ENCODE measurements at regions not wholly inside any gene's neighbourhood (a gene's known extent, or its start where the extent isn't known, plus 50 kb on each side); places are given as distances from the start of the nearest gene placed in this dataset.

DNA sequence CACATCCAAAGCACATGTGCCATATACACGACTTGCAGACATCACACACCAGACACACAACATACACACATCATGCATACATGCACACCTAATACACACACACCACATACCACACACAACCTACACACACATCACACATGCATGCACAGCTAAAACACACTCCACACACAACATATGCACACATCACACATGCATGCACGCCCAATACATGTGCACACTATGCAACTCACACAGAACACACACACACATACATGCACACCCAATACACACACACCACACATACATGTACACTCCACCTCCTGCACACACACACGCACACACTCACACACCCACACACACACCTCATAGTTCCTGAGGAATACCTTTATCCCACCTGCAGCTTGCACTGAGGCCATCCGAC lies 436.0 kb downstream of the MIAT start:
- TF ChIP-seq CTCF (IDR thresholded peaks at IDR 0.05) (no peak), POLR2A (IDR thresholded peaks at IDR 0.05) (no peak)

All from prostate gland (tissue), 2 donors.